Effector memory CD4-positive, alpha-beta T cell (primary cell): ENCODE measurements at regions not wholly inside any gene's neighbourhood (a gene's known extent, or its start where the extent isn't known, plus 50 kb on each side); places are given as distances from the start of the nearest gene placed in this dataset.
"Not testable (repeated sequence)": the region's sequence is repeated elsewhere in the genome, so short reads cannot be mapped to it uniquely, and the experiment has no call there.

Experiments
- DNase-seq, 3 donors: peaks; one replicate each; pipeline ENCODE4 v3.0.0-alpha.2; 2020
- H3K27ac ChIP-seq: 2 replicates; pipeline ENCODE4 v1.7.0; 2013; ENCODE audit warnings: mild to moderate bottlenecking, low read length, moderate library complexity; ENCODE audit not compliant: insufficient read depth, poor library complexity, severe bottlenecking
- H3K27me3 ChIP-seq: replicated peaks from 2 replicates; pipeline ENCODE4 v1.7.0; 2013; ENCODE audit warnings: mild to moderate bottlenecking, low read length; ENCODE audit not compliant: insufficient read depth, control insufficient read depth, poor library complexity, severe bottlenecking
- H3K36me3 ChIP-seq: 2 replicates; pipeline ENCODE4 v1.7.0; 2013; ENCODE audit warnings: mild to moderate bottlenecking, low read length, moderate library complexity; ENCODE audit not compliant: control insufficient read depth, insufficient read depth
- H3K4me1 ChIP-seq: 2 replicates; pipeline ENCODE4 v1.7.0; 2013; ENCODE audit warnings: low read length, mild to moderate bottlenecking; ENCODE audit not compliant: control insufficient read depth, insufficient read depth, poor library complexity, severe bottlenecking
- H3K4me3 ChIP-seq: 2 replicates; pipeline ENCODE4 v1.7.0; 2013; ENCODE audit warnings: low read length, low read depth, mild to moderate bottlenecking; ENCODE audit not compliant: insufficient read depth, poor library complexity, severe bottlenecking
- H3K9me3 ChIP-seq: 2 replicates; pipeline ENCODE4 v1.7.0; 2013; ENCODE audit warnings: mild to moderate bottlenecking, low read length, moderate library complexity; ENCODE audit not compliant: control insufficient read depth

- not testable (repeated sequence) for H3K4me3 ChIP-seq, H3K27me3 ChIP-seq, H3K9me3 ChIP-seq, DNase-seq, H3K27ac ChIP-seq, H3K4me1 ChIP-seq, H3K36me3 ChIP-seq
These were observed 220.3 kb upstream of the ZNF608 start for GRCh38 chr5:124966741-124967140.

DNA sequence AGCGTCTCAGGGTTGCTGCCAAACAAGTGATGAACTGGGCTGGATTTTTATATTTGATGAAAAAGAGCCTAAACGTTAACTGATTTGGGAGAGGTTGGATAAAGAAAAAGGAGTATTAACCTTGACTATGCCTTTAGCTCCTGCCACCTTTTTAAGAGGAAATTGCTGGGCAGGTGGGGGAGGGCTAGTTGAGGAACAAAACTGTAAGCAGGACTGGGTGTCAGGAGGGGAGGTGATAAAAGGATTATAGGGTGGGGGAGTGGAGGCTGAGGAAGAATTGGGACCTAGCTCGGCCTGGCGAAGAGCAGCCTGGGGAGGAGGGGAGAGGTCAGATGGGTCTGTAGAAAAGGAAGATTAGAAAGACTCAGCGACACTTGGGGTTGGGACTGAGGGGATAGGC is 223.9 kb upstream of the ZNF608 start:
- H3K4me3 ChIP-seq, H3K4me1 ChIP-seq, H3K27me3 ChIP-seq, H3K27ac ChIP-seq, H3K36me3 ChIP-seq, DNase-seq, H3K9me3 ChIP-seq: not testable (repeated sequence)

GRCh38 chr5:124972703-124973102 is 226.3 kb upstream of the ZNF608 start:
- H3K4me3 ChIP-seq, result no peak overlapping the region
- no peak for DNase-seq
- no peaks in the 10 kb centered on the region for H3K36me3 ChIP-seq
- H3K9me3 ChIP-seq, result no peaks in the 10 kb centered on the region
- H3K4me1 ChIP-seq, result no peaks in the 10 kb centered on the region
- H3K27me3 ChIP-seq, result no peaks in the 10 kb centered on the region
- no peak overlapping the region for H3K27ac ChIP-seq

DNA sequence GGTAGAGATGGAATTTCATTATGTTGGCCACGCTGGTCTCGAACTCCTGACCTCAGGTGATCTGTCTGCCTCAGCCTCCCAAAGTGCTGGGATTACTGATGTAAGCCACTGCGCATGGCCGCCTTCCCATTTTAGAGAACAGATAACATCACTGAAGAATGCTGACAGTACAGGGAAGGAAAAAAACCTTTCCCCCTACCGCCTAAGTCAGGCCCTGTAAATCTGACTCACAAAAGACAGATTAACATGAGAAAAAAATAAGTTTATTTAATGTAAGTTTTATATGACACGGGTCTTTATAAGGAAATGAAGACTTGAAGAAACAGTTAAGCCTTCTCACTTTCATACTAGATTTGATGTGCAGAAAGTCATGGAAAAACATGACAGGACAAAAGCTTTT is 227.2 kb upstream of the ZNF608 start:
- Histone ChIP-seq H3K9me3 (no peaks in the 10 kb centered on the region), H3K4me1 (no peaks in the 10 kb centered on the region), H3K27ac (no peak overlapping the region), H3K36me3 (no peaks in the 10 kb centered on the region), H3K4me3 (no peak overlapping the region), H3K27me3 (no peaks in the 10 kb centered on the region)
- no peak for DNase-seq

GRCh38 chr5:124976086-124976485 is 229.6 kb upstream of the ZNF608 start:
- Histone ChIP-seq H3K4me1 (no peaks in the 10 kb centered on the region), H3K27ac (no peak overlapping the region), H3K36me3 (no peaks in the 10 kb centered on the region), H3K9me3 (no peaks in the 10 kb centered on the region), H3K27me3 (no peaks in the 10 kb centered on the region), H3K4me3 (no peak overlapping the region)
- no peak for DNase-seq

- Histone ChIP-seq H3K4me3 (no peak overlapping the region), H3K27ac (no peak overlapping the region)
- DNase-seq, result no peak
These were observed 232.8 kb upstream of the ZNF608 start for GRCh38 chr5:124979251-124979650.

GRCh38 chr5:124980163-124980941 is 233.9 kb upstream of the ZNF608 start:
- H3K9me3 ChIP-seq, result no peaks in the 10 kb centered on the region
- no peak overlapping the region for H3K4me3 ChIP-seq
- H3K36me3 ChIP-seq, result no peaks in the 10 kb centered on the region
- no peak overlapping the region for H3K27ac ChIP-seq
- H3K27me3 ChIP-seq, result no peaks in the 10 kb centered on the region
- DNase-seq, result no peak
- H3K4me1 ChIP-seq, result no peaks in the 10 kb centered on the region

More at GRCh38 chr5:124979251-124979650, 232.8 kb upstream of the ZNF608 start:
- H3K4me1 ChIP-seq, result no peaks in the 10 kb centered on the region
- H3K9me3 ChIP-seq, result no peaks in the 10 kb centered on the region
- no peaks in the 10 kb centered on the region for H3K36me3 ChIP-seq
- H3K27me3 ChIP-seq, result no peaks in the 10 kb centered on the region

DNA sequence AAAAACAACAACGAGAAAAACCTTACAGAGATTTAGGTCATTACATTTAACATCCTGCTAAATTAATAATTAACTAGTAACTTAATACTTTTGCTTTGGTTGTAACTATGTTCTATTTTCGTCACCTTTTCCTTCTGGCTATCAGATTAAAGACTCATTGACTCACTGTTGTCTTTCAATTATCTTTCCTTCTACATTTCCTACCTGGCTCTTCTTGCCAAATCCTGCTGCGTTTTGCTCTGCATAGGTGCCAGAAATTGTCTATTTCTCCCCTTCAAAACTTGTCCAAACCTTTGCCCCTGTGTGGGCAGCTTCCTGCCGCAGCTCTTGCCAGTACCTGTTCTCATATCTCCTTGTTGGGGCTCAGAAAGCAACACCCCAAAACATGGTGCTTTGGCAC is 235.5 kb upstream of the ZNF608 start:
- no peak for DNase-seq

DNA sequence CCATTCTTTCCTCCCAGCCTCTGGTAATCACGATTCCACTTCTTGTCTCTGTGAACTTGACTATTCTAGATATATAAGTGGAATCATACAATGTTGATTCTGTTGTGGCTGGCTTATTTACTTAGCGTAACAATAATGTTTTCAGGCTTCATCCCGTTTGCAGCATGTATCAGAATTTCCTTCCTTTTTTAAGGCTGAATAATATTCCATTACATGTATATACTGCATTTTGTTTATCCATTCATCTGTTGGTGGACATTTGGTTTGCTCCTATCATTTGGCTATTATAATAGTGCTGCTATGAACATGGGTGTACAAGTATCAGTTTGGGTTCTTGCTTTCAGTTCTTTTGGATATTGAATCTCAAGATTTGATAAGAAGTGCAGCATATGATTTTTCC is 239.7 kb upstream of the ZNF608 start:
- H3K27ac ChIP-seq, result no peak overlapping the region
- H3K4me1 ChIP-seq, result no peaks in the 10 kb centered on the region
- DNase-seq, result no peak
- H3K27me3 ChIP-seq, result no peaks in the 10 kb centered on the region
- no peaks in the 10 kb centered on the region for H3K9me3 ChIP-seq
- H3K36me3 ChIP-seq, result no peaks in the 10 kb centered on the region
- no peak overlapping the region for H3K4me3 ChIP-seq

More for the DNA sequence above, 235.5 kb upstream of the ZNF608 start:
- Histone ChIP-seq H3K9me3 (no peaks in the 10 kb centered on the region), H3K4me3 (no peak overlapping the region), H3K27ac (no peak overlapping the region), H3K4me1 (no peaks in the 10 kb centered on the region), H3K27me3 (no peaks in the 10 kb centered on the region), H3K36me3 (no peaks in the 10 kb centered on the region)

- no peak overlapping the region for H3K27ac ChIP-seq
- no peak overlapping the region for H3K4me3 ChIP-seq
- no peaks in the 10 kb centered on the region for H3K27me3 ChIP-seq
- H3K4me1 ChIP-seq, result no peaks in the 10 kb centered on the region
- no peaks in the 10 kb centered on the region for H3K36me3 ChIP-seq
- DNase-seq, result no peak
- no peaks in the 10 kb centered on the region for H3K9me3 ChIP-seq
These were observed 240.2 kb upstream of the ZNF608 start for GRCh38 chr5:124986667-124987066.
